Liver (tissue), 3 donors: ENCODE measurements at regions not wholly inside any gene's neighbourhood (a gene's known extent, or its start where the extent isn't known, plus 50 kb on each side); places are given as distances from the start of the nearest gene placed in this dataset.

Experiments used
- CTCF ChIP-seq: fragments of 150-350 bp; IDR thresholded peaks from 2 replicates; pipeline ENCODE4 v1.5.1; 2017; ENCODE audit warnings: improper control_type of control experiment, low read depth, low read length; ENCODE audit not compliant: missing input control
- NR2F2 ChIP-seq: IDR thresholded peaks from 2 replicates; pipeline ENCODE4 v1.6.1; 2016; ENCODE audit warnings: antibody characterized with exemption
- RAD21 ChIP-seq, 2 donors: IDR thresholded peaks; 2 replicates each; pipeline ENCODE4 v1.6.1; 2016; ENCODE audit warnings: antibody characterized with exemption in 2 of 2, mild to moderate bottlenecking in 2 of 2
- SP1 ChIP-seq: IDR thresholded peaks from 2 replicates; pipeline ENCODE4 v1.6.1; 2018; ENCODE audit warnings: antibody characterized with exemption, mild to moderate bottlenecking
- YY1 ChIP-seq: IDR thresholded peaks from 2 replicates; pipeline ENCODE4 v1.6.1; 2016; ENCODE audit warnings: antibody characterized with exemption, mild to moderate bottlenecking
- TF ChIP-seq, protein P1 (sequence below): IDR thresholded peaks from 2 replicates; pipeline ENCODE4 v1.6.1; 2016; ENCODE audit warnings: antibody characterized with exemption
- TF ChIP-seq, protein P2 (sequence below): IDR thresholded peaks from 2 replicates; pipeline ENCODE4 v1.6.1; 2016; ENCODE audit warnings: antibody characterized with exemption
- donor health status: healthy.
- donor health status: healthy.

DNA sequence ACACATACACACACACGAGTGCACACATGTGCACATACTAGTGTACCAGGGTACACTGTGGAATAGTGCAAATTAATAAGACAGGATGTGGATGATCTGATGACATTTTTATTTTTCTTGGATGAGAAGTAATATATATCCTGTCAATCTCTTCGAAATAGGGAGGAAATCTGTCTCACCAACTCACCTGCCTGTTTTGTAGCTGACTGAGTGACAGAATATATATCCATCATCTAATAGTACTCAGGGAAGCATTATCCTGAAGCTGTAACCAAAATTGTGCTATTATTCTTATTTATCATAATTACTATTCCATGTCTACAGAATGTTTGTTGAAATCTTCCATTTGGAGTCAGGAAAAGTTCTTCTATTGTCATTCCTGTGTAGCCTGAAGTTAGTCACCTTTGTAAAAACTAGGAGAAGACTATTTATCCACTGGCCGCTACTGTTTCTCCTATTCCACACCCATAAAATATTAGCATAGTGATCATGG, 888.0 kb downstream of the TRAM1L1 start:
- no peak for TF ChIP-seq RAD21 (IDR thresholded peaks at IDR 0.05)
- no peak for TF ChIP-seq CTCF
- no peak for TF ChIP-seq SP1
- TF ChIP-seq, protein P1, sequence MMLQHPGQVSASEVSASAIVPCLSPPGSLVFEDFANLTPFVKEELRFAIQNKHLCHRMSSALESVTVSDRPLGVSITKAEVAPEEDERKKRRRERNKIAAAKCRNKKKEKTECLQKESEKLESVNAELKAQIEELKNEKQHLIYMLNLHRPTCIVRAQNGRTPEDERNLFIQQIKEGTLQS, result no peak
- no peak for TF ChIP-seq NR2F2
- no peak for TF ChIP-seq YY1
- TF ChIP-seq, protein P2, sequence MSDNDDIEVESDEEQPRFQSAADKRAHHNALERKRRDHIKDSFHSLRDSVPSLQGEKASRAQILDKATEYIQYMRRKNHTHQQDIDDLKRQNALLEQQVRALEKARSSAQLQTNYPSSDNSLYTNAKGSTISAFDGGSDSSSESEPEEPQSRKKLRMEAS, result no peak
